WERI-Rb-1 (cell line): ENCODE measurements at regions not wholly inside any gene's neighbourhood (a gene's known extent, or its start where the extent isn't known, plus 50 kb on each side); places are given as distances from the start of the nearest gene placed in this dataset.

Source experiments
- DNase-seq: peaks from one replicate; pipeline ENCODE4 v3.0.0-alpha.2; 2020
- H3K27ac ChIP-seq: fragments of 250-450 bp; sonication (Bioruptor Pico); 2 replicates; pipeline ENCODE4 v1.5.1; 2020; ENCODE audit warnings: mild to moderate bottlenecking, moderate library complexity
- H3K27me3 ChIP-seq: fragments of 250-450 bp; sonication (Bioruptor Pico); 2 replicates; pipeline ENCODE4 v1.5.1; 2021; ENCODE audit warnings: mild to moderate bottlenecking, low read depth, moderate library complexity; ENCODE audit not compliant: insufficient read depth, severe bottlenecking
- H3K36me3 ChIP-seq: fragments of 250-450 bp; sonication (Bioruptor Pico); 2 replicates; pipeline ENCODE4 v1.5.1; 2020; ENCODE audit warnings: mild to moderate bottlenecking, moderate library complexity
- H3K4me3 ChIP-seq: 2 replicates; pipeline ENCODE4 v1.5.1; 2011; ENCODE audit warnings: low read depth, mild to moderate bottlenecking, control low read depth, low read length
- H3K9me3 ChIP-seq: fragments of 250-450 bp; sonication (Bioruptor Pico); 2 replicates; pipeline ENCODE4 v1.5.1; 2021; ENCODE audit warnings: mild to moderate bottlenecking, moderate library complexity; ENCODE audit not compliant: severe bottlenecking
- CTCF ChIP-seq: IDR thresholded peaks from 2 replicates; pipeline ENCODE4 v1.5.1; 2011; ENCODE audit warnings: low read depth, mild to moderate bottlenecking, control low read depth, inconsistent platforms, low read length

GRCh38 chr11:23755076-23755475 lies 741.8 kb upstream of the LUZP2 start:
- Histone ChIP-seq H3K36me3 (no peaks in the 10 kb centered on the region), H3K4me3 (no peak overlapping the region), H3K9me3 (no peaks in the 10 kb centered on the region), H3K27me3 (no peaks in the 10 kb centered on the region), H3K27ac (no peak overlapping the region)
- no peak for TF ChIP-seq CTCF
- DNase-seq = no peak

- Histone ChIP-seq H3K27me3 (no peaks in the 10 kb centered on the region), H3K36me3 (no peaks in the 10 kb centered on the region), H3K27ac (no peak overlapping the region), H3K9me3 (no peaks in the 10 kb centered on the region), H3K4me3 (no peak overlapping the region)
- TF ChIP-seq CTCF = no peak
- DNase-seq = no peak
Observed at GRCh38 chr11:23755769-23756168, 741.1 kb upstream of the LUZP2 start.

- DNase-seq = no peak
- Histone ChIP-seq H3K27ac (no peak overlapping the region), H3K36me3 (no peaks in the 10 kb centered on the region), H3K9me3 (no peaks in the 10 kb centered on the region), H3K4me3 (no peak overlapping the region), H3K27me3 (no peaks in the 10 kb centered on the region)
- no peak for TF ChIP-seq CTCF
Observed at GRCh38 chr11:23759489-23759888, 737.4 kb upstream of the LUZP2 start.

- no peak for TF ChIP-seq CTCF
- no peaks in the 10 kb centered on the region for H3K36me3 ChIP-seq
- H3K9me3 ChIP-seq = peaks cover 4% of the 10 kb centered on the region
- H3K4me3 ChIP-seq = no peak overlapping the region
- no peak overlapping the region for H3K27ac ChIP-seq
- DNase-seq = no peak
- H3K27me3 ChIP-seq = no peaks in the 10 kb centered on the region
Observed at GRCh38 chr11:23764286-23764685, 732.6 kb upstream of the LUZP2 start.

GRCh38 chr11:23765682-23766252 lies 731.1 kb upstream of the LUZP2 start:
- H3K27ac ChIP-seq = no peak overlapping the region
- peaks cover 4% of the 10 kb centered on the region for H3K9me3 ChIP-seq
- no peak overlapping the region for H3K4me3 ChIP-seq
- no peak for TF ChIP-seq CTCF
- no peaks in the 10 kb centered on the region for H3K36me3 ChIP-seq
- no peak for DNase-seq
- H3K27me3 ChIP-seq = no peaks in the 10 kb centered on the region

GRCh38 chr11:23767576-23767975 lies 729.3 kb upstream of the LUZP2 start:
- Histone ChIP-seq H3K9me3 (peaks cover 4% of the 10 kb centered on the region), H3K4me3 (no peak overlapping the region), H3K36me3 (no peaks in the 10 kb centered on the region), H3K27me3 (no peaks in the 10 kb centered on the region), H3K27ac (no peak overlapping the region)
- no peak for TF ChIP-seq CTCF
- no peak for DNase-seq
